Stimulated activated CD4-positive, alpha-beta T cell treated with anti-CD3 and anti-CD28 coated beads, TNF-alpha, amount 100 ng/mL, for 48 hours (primary cell): ENCODE measurements at regions not wholly inside any gene's neighbourhood (a gene's known extent, or its start where the extent isn't known, plus 50 kb on each side); places are given as distances from the start of the nearest gene placed in this dataset.

ENCODE experiments used
- DNase-seq, 3 donors: peaks; one replicate each; pipeline ENCODE4 v3.0.0-alpha.2; 2020; ENCODE audit warnings: low read depth in 3 of 3

- no peak for DNase-seq
These were observed 58.1 kb downstream of the KLF4 start for GRCh38 chr9:107431461-107431860.

GRCh38 chr9:107430071-107430470 is 59.5 kb downstream of the KLF4 start:
- DNase-seq: no peak

GRCh38 chr9:107426126-107426525 is 63.4 kb downstream of the KLF4 start:
- DNase-seq: no peak

GRCh38 chr9:107425101-107426025 is 64.2 kb downstream of the KLF4 start:
- DNase-seq: peak; percentile 17 to 44 (median 27)

GRCh38 chr9:107423540-107423939 is 66.0 kb downstream of the KLF4 start:
- DNase-seq: no peak

GRCh38 chr9:107422189-107423185 is 67.1 kb downstream of the KLF4 start:
- peak in 2 of 3 donors; percentile 2 to 26 for DNase-seq

GRCh38 chr9:107410420-107410819 is 79.1 kb downstream of the KLF4 start:
- no peak for DNase-seq

- no peak for DNase-seq
These were observed 79.8 kb downstream of the KLF4 start for GRCh38 chr9:107409581-107410389.

- DNase-seq: no peak
These were observed 81.9 kb downstream of the KLF4 start for GRCh38 chr9:107407675-107408074.

GRCh38 chr9:107405511-107405910 is 84.1 kb downstream of the KLF4 start:
- DNase-seq: no peak

- no peak for DNase-seq
These were observed 84.8 kb downstream of the KLF4 start for GRCh38 chr9:107404736-107405135.

GRCh38 chr9:107404161-107404560 is 85.4 kb downstream of the KLF4 start:
- no peak for DNase-seq

GRCh38 chr9:107397076-107398044 is 92.2 kb downstream of the KLF4 start:
- DNase-seq: no peak

GRCh38 chr9:107394264-107394663 is 95.3 kb downstream of the KLF4 start:
- DNase-seq: no peak

GRCh38 chr9:107390778-107391177 is 98.8 kb downstream of the KLF4 start:
- DNase-seq: no peak

GRCh38 chr9:107390279-107390678 is 99.3 kb downstream of the KLF4 start:
- DNase-seq: no peak

GRCh38 chr9:107389617-107390071 is 99.9 kb downstream of the KLF4 start:
- no peak for DNase-seq

- no peak for DNase-seq
These were observed 100.7 kb downstream of the KLF4 start for GRCh38 chr9:107388890-107389289.

- no peak for DNase-seq
These were observed 102.2 kb downstream of the KLF4 start for GRCh38 chr9:107387409-107387808.

- no peak for DNase-seq
These were observed 103.2 kb downstream of the KLF4 start for GRCh38 chr9:107386396-107386795.
